ENCODE measurements at regions not wholly inside any gene's neighbourhood (a gene's known extent, or its start where the extent isn't known, plus 50 kb on each side); places are given as distances from the start of the nearest gene placed in this dataset.

GRCh38 chr6:122052346-122052900, 347.0 kb upstream of the HSF2 start:
- Histone ChIP-seq H3K4me1 (no peaks in the 10 kb centered on the region), H3K9me3 (no peaks in the 10 kb centered on the region), H3K4me3 (no peak overlapping the region), H3K27me3 (no peaks in the 10 kb centered on the region), H3K36me3 (no peaks in the 10 kb centered on the region), H3K27ac (no peak overlapping the region)
- TF ChIP-seq CTCF (IDR thresholded peaks at IDR 0.05) = no peak
- DNase-seq (ENCODE audit: low spot score) = no peak

GRCh38 chr6:122059918-122060317, 339.5 kb upstream of the HSF2 start:
- no peak for DNase-seq (ENCODE audit: low spot score)
- H3K36me3 ChIP-seq = no peaks in the 10 kb centered on the region
- no peak for TF ChIP-seq CTCF (IDR thresholded peaks at IDR 0.05)
- no peaks in the 10 kb centered on the region for H3K27me3 ChIP-seq
- no peak overlapping the region for H3K27ac ChIP-seq
- H3K9me3 ChIP-seq = no peaks in the 10 kb centered on the region
- no peak overlapping the region for H3K4me3 ChIP-seq
- no peaks in the 10 kb centered on the region for H3K4me1 ChIP-seq

GRCh38 chr6:122061855-122062254, 337.6 kb upstream of the HSF2 start:
- TF ChIP-seq CTCF (IDR thresholded peaks at IDR 0.05) = no peak
- H3K27ac ChIP-seq = no peak overlapping the region
- DNase-seq (ENCODE audit: low spot score) = no peak
- no peak overlapping the region for H3K4me3 ChIP-seq
- no peaks in the 10 kb centered on the region for H3K27me3 ChIP-seq
- no peaks in the 10 kb centered on the region for H3K9me3 ChIP-seq
- H3K4me1 ChIP-seq = no peaks in the 10 kb centered on the region
- H3K36me3 ChIP-seq = no peaks in the 10 kb centered on the region

GRCh38 chr6:122063076-122063475, 336.4 kb upstream of the HSF2 start:
- no peak for DNase-seq (ENCODE audit: low spot score)
- Histone ChIP-seq H3K4me3 (no peak overlapping the region), H3K4me1 (no peaks in the 10 kb centered on the region), H3K27ac (no peak overlapping the region), H3K9me3 (no peaks in the 10 kb centered on the region), H3K27me3 (no peaks in the 10 kb centered on the region), H3K36me3 (no peaks in the 10 kb centered on the region)
- TF ChIP-seq CTCF (IDR thresholded peaks at IDR 0.05) = no peak

GRCh38 chr6:122063761-122064160, 335.7 kb upstream of the HSF2 start:
- no peaks in the 10 kb centered on the region for H3K27me3 ChIP-seq

More at GRCh38 chr6:122063761-122064160, 335.7 kb upstream of the HSF2 start:
- no peak for DNase-seq (ENCODE audit: low spot score)
- no peak overlapping the region for H3K4me3 ChIP-seq
- no peak overlapping the region for H3K27ac ChIP-seq
- H3K36me3 ChIP-seq = no peaks in the 10 kb centered on the region
- TF ChIP-seq CTCF (IDR thresholded peaks at IDR 0.05) = no peak
- no peaks in the 10 kb centered on the region for H3K9me3 ChIP-seq
- H3K4me1 ChIP-seq = no peaks in the 10 kb centered on the region
